ENCODE measurements at regions not wholly inside any gene's neighbourhood (a gene's known extent, or its start where the extent isn't known, plus 50 kb on each side); places are given as distances from the start of the nearest gene placed in this dataset.

DNA sequence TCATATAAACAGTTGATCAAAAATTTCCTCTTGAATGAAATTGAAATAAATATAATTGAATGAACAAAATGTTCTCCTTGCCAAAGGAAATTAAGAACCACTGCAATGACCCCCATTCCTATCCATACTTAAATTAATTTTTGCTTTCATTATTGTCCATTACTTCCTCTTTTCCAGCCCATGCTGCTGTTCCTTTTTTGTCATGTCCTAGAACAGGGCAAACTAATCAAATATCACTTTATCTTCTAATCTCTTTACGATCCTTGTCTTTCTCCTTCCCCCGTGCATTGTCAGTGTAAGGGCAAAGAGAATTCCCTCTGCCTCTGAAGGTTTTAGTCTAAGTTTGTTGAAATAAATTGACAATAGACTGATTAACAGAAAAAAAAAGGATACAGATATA, 203.0 kb downstream of the CENPC start:
- Histone ChIP-seq H4K20me1 (ENCODE audit: insufficient read depth, low read length, poor library complexity, severe bottlenecking) (no peaks in the 10 kb centered on the region), H3K4me3 (ENCODE audit: low read length, poor library complexity, severe bottlenecking) (no peak overlapping the region), H2AFZ (ENCODE audit: low read length) (no peak overlapping the region), H3K4me1 (ENCODE audit: insufficient read depth, low read length, poor library complexity, severe bottlenecking) (peaks cover 8% of the 10 kb centered on the region), H3K27me3 (ENCODE audit: insufficient read depth, low read length, poor library complexity, severe bottlenecking) (no peaks in the 10 kb centered on the region), H3K4me2 (ENCODE audit: low read depth, low read length, poor library complexity, severe bottlenecking) (no peak overlapping the region), H3K9me2 (replicated peaks; ENCODE audit: low read depth, low read length) (no peaks in the 10 kb centered on the region), H3K36me3 (ENCODE audit: insufficient read depth, low read length) (no peaks in the 10 kb centered on the region), H3K79me2 (ENCODE audit: insufficient read depth, low read length) (no peaks in the 10 kb centered on the region), H3F3A (ENCODE audit: low read depth) (no peaks in the 10 kb centered on the region), H3K9me3 (ENCODE audit: insufficient read depth, low read depth, low read length) (no peaks in the 10 kb centered on the region), H3K9ac (ENCODE audit: low read depth, low read length, poor library complexity, severe bottlenecking) (no peak overlapping the region)
- TF ChIP-seq, protein P1, sequence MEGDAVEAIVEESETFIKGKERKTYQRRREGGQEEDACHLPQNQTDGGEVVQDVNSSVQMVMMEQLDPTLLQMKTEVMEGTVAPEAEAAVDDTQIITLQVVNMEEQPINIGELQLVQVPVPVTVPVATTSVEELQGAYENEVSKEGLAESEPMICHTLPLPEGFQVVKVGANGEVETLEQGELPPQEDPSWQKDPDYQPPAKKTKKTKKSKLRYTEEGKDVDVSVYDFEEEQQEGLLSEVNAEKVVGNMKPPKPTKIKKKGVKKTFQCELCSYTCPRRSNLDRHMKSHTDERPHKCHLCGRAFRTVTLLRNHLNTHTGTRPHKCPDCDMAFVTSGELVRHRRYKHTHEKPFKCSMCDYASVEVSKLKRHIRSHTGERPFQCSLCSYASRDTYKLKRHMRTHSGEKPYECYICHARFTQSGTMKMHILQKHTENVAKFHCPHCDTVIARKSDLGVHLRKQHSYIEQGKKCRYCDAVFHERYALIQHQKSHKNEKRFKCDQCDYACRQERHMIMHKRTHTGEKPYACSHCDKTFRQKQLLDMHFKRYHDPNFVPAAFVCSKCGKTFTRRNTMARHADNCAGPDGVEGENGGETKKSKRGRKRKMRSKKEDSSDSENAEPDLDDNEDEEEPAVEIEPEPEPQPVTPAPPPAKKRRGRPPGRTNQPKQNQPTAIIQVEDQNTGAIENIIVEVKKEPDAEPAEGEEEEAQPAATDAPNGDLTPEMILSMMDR (conservative IDR thresholded peaks at IDR 0.05; ENCODE audit: low read length), result no peak
- no peak for TF ChIP-seq EZH2phosphoT487 (IDR thresholded peaks at IDR 0.05; ENCODE audit: borderline replicate concordance)

DNA sequence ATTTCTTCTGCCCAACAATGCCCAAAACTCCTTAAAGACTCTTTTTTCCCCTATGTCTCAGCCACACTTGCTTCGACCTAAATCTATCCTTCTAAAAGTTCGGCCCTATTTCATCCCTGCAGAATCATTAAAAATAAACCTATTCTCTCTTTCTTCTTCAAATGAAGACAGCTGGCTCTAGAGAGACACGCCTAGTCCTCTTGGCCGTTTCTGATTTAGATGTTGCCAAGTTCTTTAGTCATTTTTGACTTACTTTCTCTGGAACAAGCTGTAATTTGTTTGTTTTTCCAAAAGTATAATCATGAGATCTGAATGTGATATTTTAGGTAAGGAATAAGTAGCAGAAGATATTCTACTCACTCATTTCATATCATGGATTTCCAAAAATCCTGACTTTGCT, 211.6 kb downstream of the CENPC start:
- no peak overlapping the region for H3K4me3 ChIP-seq (ENCODE audit: low read length, poor library complexity, severe bottlenecking)
- no peaks in the 10 kb centered on the region for H3K4me1 ChIP-seq (ENCODE audit: insufficient read depth, low read length, poor library complexity, severe bottlenecking)
- no peak overlapping the region for H3K9ac ChIP-seq (ENCODE audit: low read depth, low read length, poor library complexity, severe bottlenecking)
- no peaks in the 10 kb centered on the region for H3K79me2 ChIP-seq (ENCODE audit: insufficient read depth, low read length)
- H3K9me2 ChIP-seq (replicated peaks; ENCODE audit: low read depth, low read length), result no peaks in the 10 kb centered on the region
- H3K36me3 ChIP-seq (ENCODE audit: insufficient read depth, low read length), result no peaks in the 10 kb centered on the region
- no peaks in the 10 kb centered on the region for H4K20me1 ChIP-seq (ENCODE audit: insufficient read depth, low read length, poor library complexity, severe bottlenecking)
- no peaks in the 10 kb centered on the region for H3F3A ChIP-seq (ENCODE audit: low read depth)
- H3K9me3 ChIP-seq (ENCODE audit: insufficient read depth, low read depth, low read length), result no peaks in the 10 kb centered on the region
- no peak overlapping the region for H2AFZ ChIP-seq (ENCODE audit: low read length)
- no peak overlapping the region for H3K4me2 ChIP-seq (ENCODE audit: low read depth, low read length, poor library complexity, severe bottlenecking)
- H3K27me3 ChIP-seq (ENCODE audit: insufficient read depth, low read length, poor library complexity, severe bottlenecking), result no peaks in the 10 kb centered on the region
- TF ChIP-seq EZH2phosphoT487 (IDR thresholded peaks at IDR 0.05; ENCODE audit: borderline replicate concordance), result no peak
- TF ChIP-seq, protein P1 (conservative IDR thresholded peaks at IDR 0.05; ENCODE audit: low read length), result no peak

DNA sequence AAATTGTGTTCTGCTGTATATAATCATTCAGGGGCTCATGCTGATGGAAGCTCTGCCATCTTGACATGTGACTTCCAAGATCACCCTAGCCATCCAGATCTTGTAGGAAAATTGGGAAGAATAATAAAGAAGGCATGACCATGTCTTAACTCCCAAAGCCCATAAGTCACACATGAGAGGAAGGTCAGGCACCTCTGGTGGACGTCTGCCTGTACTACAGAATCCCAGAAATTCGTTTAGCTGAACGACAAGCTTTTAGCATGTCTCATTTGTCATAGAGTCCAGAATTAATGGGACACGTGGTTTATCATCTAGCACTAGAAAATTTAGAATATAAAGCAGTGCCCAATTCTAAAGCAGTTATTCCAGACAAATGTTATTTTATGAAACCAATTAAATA, 212.7 kb downstream of the CENPC start:
- H3K4me1 ChIP-seq (ENCODE audit: insufficient read depth, low read length, poor library complexity, severe bottlenecking), result no peaks in the 10 kb centered on the region

More for the DNA sequence above, 212.7 kb downstream of the CENPC start:
- Histone ChIP-seq H3K4me2 (ENCODE audit: low read depth, low read length, poor library complexity, severe bottlenecking) (no peak overlapping the region), H3K36me3 (ENCODE audit: insufficient read depth, low read length) (no peaks in the 10 kb centered on the region), H3K9me2 (replicated peaks; ENCODE audit: low read depth, low read length) (no peaks in the 10 kb centered on the region), H3K9me3 (ENCODE audit: insufficient read depth, low read depth, low read length) (no peaks in the 10 kb centered on the region), H3K27me3 (ENCODE audit: insufficient read depth, low read length, poor library complexity, severe bottlenecking) (no peaks in the 10 kb centered on the region), H4K20me1 (ENCODE audit: insufficient read depth, low read length, poor library complexity, severe bottlenecking) (no peaks in the 10 kb centered on the region), H2AFZ (ENCODE audit: low read length) (no peak overlapping the region), H3K79me2 (ENCODE audit: insufficient read depth, low read length) (no peaks in the 10 kb centered on the region), H3K4me3 (ENCODE audit: low read length, poor library complexity, severe bottlenecking) (no peak overlapping the region), H3F3A (ENCODE audit: low read depth) (no peaks in the 10 kb centered on the region), H3K9ac (ENCODE audit: low read depth, low read length, poor library complexity, severe bottlenecking) (no peak overlapping the region)
- no peak for TF ChIP-seq EZH2phosphoT487 (IDR thresholded peaks at IDR 0.05; ENCODE audit: borderline replicate concordance)
- TF ChIP-seq, protein P1 (conservative IDR thresholded peaks at IDR 0.05; ENCODE audit: low read length), result peak; percentile 77
